K562 (cell line): ENCODE measurements at regions not wholly inside any gene's neighbourhood (a gene's known extent, or its start where the extent isn't known, plus 50 kb on each side); places are given as distances from the start of the nearest gene placed in this dataset.

Source experiments
- ATAC-seq: fragments of 200-7000 bp; cut with Tn5 transposase; 3 replicates; pipeline ENCODE4 v1.9.1; 2020; ENCODE audit warnings: moderate library complexity
- BruUV-seq: library from RNA; stranded (reverse); fragments of 400-500 nt; replicated peaks from 2 replicates; lab custom pipeline; 2021; lab: Mats Ljungman, UMichigan
- CTCF ChIA-PET: fragments of 300-600 bp; formaldehyde crosslinking; extraction: SDS; loops from one replicate; lab custom pipeline; 2021; ENCODE audit warnings: low intra/inter-chr PET ratio; lab: Yijun Ruan, JAX
- POLR2A ChIA-PET: fragments of 300-600, 350-650 bp; sonication (Branson Sonifier 250); formaldehyde crosslinking; extraction: SDS; loops from one replicate; lab custom pipeline; 2021; ENCODE audit warnings: antibody characterized with exemption, inconsistent platforms; lab: Yijun Ruan, JAX
- DNase-seq, 4 experiments: peaks; one replicate each; pipeline versions ENCODE4 v3.0.0 to v3.0.0-alpha.2; 2011 to 2018; ENCODE audit warnings: low spot score in 3 of 4, mixed read lengths in 3 of 4; ENCODE audit errors: extremely low read depth in 1 of 4
- FAIRE-seq: peaks from 2 replicates; lab custom pipeline; 2011; peaks lifted over from hg19 to GRCh38; lab: Jason Lieb, UNC
- H2AFZ ChIP-seq: 2 replicates; pipeline ENCODE4 v1.6.0; 2011; ENCODE audit warnings: low read depth, low read length, control low read depth, inconsistent platforms
- H3K27ac ChIP-seq: fragments of 200-600 bp; 3 replicates; pipeline ENCODE4 v1.8.0; 2011; ENCODE audit warnings: low read depth, mild to moderate bottlenecking, control low read depth, inconsistent platforms, low read length, moderate library complexity, mixed read lengths; ENCODE audit errors: extremely low read depth
- H3K27me3 ChIP-seq, 2 experiments: fragments of 300-600 bp in 1 of 2; 2 replicates in 1 of 2; 3 replicates in 1 of 2; pipeline versions ENCODE4 v1.6.0 to v1.8.0; 2011; ENCODE audit warnings: inconsistent platforms in 2 of 2, low read length in 2 of 2, mild to moderate bottlenecking in 1 of 2, mixed read lengths in 1 of 2, moderate library complexity in 1 of 2; ENCODE audit not compliant: control insufficient read depth in 2 of 2, insufficient read depth in 2 of 2
- H3K36me3 ChIP-seq: fragments of 300-600 bp; 3 replicates; pipeline ENCODE4 v1.8.0; 2011; ENCODE audit warnings: mild to moderate bottlenecking, low read length, inconsistent platforms; ENCODE audit not compliant: control insufficient read depth, insufficient read depth
- H3K4me1 ChIP-seq, 2 experiments: fragments of 200-600 bp in 1 of 2; replicated peaks in 1 of 2; 2 replicates in 1 of 2; 3 replicates in 1 of 2; pipeline versions ENCODE4 v1.5.1 to v1.8.0; 2011; ENCODE audit warnings: inconsistent platforms in 2 of 2, low read length in 2 of 2, mild to moderate bottlenecking in 1 of 2, mixed read lengths in 1 of 2, moderate library complexity in 1 of 2; ENCODE audit not compliant: control insufficient read depth in 2 of 2, insufficient read depth in 2 of 2
- H3K4me2 ChIP-seq: 2 replicates; pipeline ENCODE4 v1.6.1; 2011; ENCODE audit warnings: low read length, control low read depth, inconsistent platforms, mixed read lengths; ENCODE audit not compliant: insufficient read depth
- H3K4me3 ChIP-seq: fragments of 200-600 bp; sonication (generic), shearing (Covaris generic); 2 replicates; pipeline ENCODE4 v1.5.1; 2016; ENCODE audit warnings: control low read depth, inconsistent platforms
- H3K79me2 ChIP-seq: fragments of 200-600 bp; 3 replicates; pipeline ENCODE4 v1.8.0; 2011; ENCODE audit warnings: low read length, inconsistent platforms; ENCODE audit not compliant: control insufficient read depth, insufficient read depth
- H3K9ac ChIP-seq, 2 experiments: 2 replicates each; pipeline versions ENCODE4 v1.6.0 to v1.6.1; 2011; ENCODE audit warnings: low read depth in 2 of 2, low read length in 2 of 2, control low read depth in 1 of 2, inconsistent platforms in 1 of 2, mild to moderate bottlenecking in 1 of 2, mixed read lengths in 1 of 2; ENCODE audit not compliant: insufficient read depth in 1 of 2
- H3K9me1 ChIP-seq: one replicate; pipeline ENCODE4 v1.6.0; 2011; ENCODE audit warnings: inconsistent platforms, mild to moderate bottlenecking, low read length, moderate library complexity; ENCODE audit not compliant: control insufficient read depth, insufficient read depth
- H3K9me3 ChIP-seq: replicated peaks from 2 replicates; pipeline ENCODE4 v1.5.1; 2011; ENCODE audit warnings: low read depth, low read length, inconsistent platforms; ENCODE audit not compliant: control insufficient read depth, insufficient read depth
- H4K20me1 ChIP-seq: replicated peaks from 2 replicates; pipeline ENCODE4 v1.6.1; 2011; ENCODE audit warnings: low read length, inconsistent platforms, mixed read lengths; ENCODE audit not compliant: control insufficient read depth, insufficient read depth
- MEIS2 ChIP-seq: fragments of 450-650 bp; IDR thresholded peaks from 2 replicates; pipeline ENCODE4 v1.6.1; 2014; ENCODE audit warnings: mild to moderate bottlenecking; ENCODE audit not compliant: partially characterized antibody
- NCOA1 ChIP-seq: fragments of 450-650 bp; IDR thresholded peaks from 2 replicates; pipeline ENCODE4 v1.6.1; 2016; ENCODE audit warnings: low read depth
- SAFB2 ChIP-seq: fragments of 200-400 bp; formaldehyde crosslinking; IDR thresholded peaks from 2 replicates; pipeline ENCODE4 v1.6.1; 2018; ENCODE audit warnings: borderline replicate concordance, low read length, low read depth, moderate library complexity; ENCODE audit not compliant: severe bottlenecking
- TAF1 ChIP-seq: IDR thresholded peaks from 2 replicates; pipeline ENCODE4 v1.6.1; 2011; ENCODE audit warnings: mild to moderate bottlenecking, low read length, moderate library complexity; ENCODE audit not compliant: insufficient read depth, control insufficient read depth, severe bottlenecking; ENCODE audit errors: extremely low read depth
- ZNF316 ChIP-seq: fragments of 450-650 bp; IDR thresholded peaks from 2 replicates; pipeline ENCODE4 v1.6.1; 2016
- WGBS: fragments of 100-300 bp; shearing (Covaris generic); methylation state at CpG from one replicate; pipeline ENCODE4 v1.1.6; 2016; ENCODE audit warnings: low coverage, mixed read lengths; ENCODE audit not compliant: insufficient coverage; ENCODE audit errors: missing lambda C conversion rate; 5-methylcytosine and 5-hydroxymethylcytosine counted together
- in situ Hi-C: fragments of 300-500 bp; cut with MboI; formaldehyde crosslinking; loops from 4 replicates; pipeline ENCODE4 v1.15.0; 2018; ENCODE audit warnings: inconsistent platforms, mixed read lengths
- intact Hi-C: fragments of 100-400 bp; cut with micrococcal nuclease; formaldehyde crosslinking; loops from 2 replicates; pipeline ENCODE4 v1.14.2; 2022
- TF ChIP-seq, protein P1 (sequence below): fragments of 450-650 bp; IDR thresholded peaks from 2 replicates; pipeline ENCODE4 v1.6.1; 2017; ENCODE audit warnings: antibody characterized with exemption, mild to moderate bottlenecking
- TF ChIP-seq, protein P2 (sequence below): fragments of 250-450 bp; sonication (Bioruptor Pico); IDR thresholded peaks from 2 replicates; pipeline ENCODE4 v1.6.1; 2021; ENCODE audit warnings: mild to moderate bottlenecking
- TF ChIP-seq, protein P3 (sequence below), 2 experiments: fragments of 450-650 bp; formaldehyde crosslinking in 1 of 2; IDR thresholded peaks; 2 replicates each; pipeline versions ENCODE4 v1.4.0 to v1.6.1; 2014 to 2020; ENCODE audit warnings: mild to moderate bottlenecking in 2 of 2, borderline replicate concordance in 1 of 2, low read depth in 1 of 2

DNA sequence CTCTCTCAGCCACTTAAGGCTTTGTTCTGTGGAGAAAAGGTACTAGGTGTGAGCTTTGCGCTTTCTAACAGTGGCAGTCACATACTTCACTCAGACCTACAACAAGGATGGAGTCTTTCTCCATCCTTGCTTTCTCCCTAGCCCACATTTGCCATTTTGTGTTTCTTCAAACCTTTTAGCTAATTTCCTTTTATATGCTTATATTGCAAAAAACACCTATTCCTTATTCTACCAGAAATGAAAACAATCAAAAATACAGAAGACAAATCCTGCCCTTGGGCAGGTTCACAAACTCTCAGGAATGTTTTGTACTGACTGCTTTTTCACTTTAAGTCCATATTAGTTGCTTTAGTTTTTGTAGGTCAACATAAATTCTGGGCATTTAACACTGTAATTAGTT lies 914.2 kb downstream of the SQOR start:
- Histone ChIP-seq H3K27ac (no peak overlapping the region), H3K4me3 (no peak overlapping the region), H3K9ac (no peak overlapping the region), H3K79me2 (no peaks in the 10 kb centered on the region), H3K4me1 (no peaks in the 10 kb centered on the region), H3K36me3 (no peaks in the 10 kb centered on the region), H4K20me1 (no peaks in the 10 kb centered on the region), H3K9me1 (no peaks in the 10 kb centered on the region), H3K9me3 (no peaks in the 10 kb centered on the region), H3K27me3 (no peaks in the 10 kb centered on the region), H3K4me2 (no peak overlapping the region), H2AFZ (no peak overlapping the region)
- in situ Hi-C loops (no loop called here), intact Hi-C loops (no loop called here)
- 11% methylated on average over 1 of the region's 1 CpG for whole genome bisulfite sequencing
- TF ChIP-seq MEIS2 = no peak
- TF ChIP-seq, protein P1, sequence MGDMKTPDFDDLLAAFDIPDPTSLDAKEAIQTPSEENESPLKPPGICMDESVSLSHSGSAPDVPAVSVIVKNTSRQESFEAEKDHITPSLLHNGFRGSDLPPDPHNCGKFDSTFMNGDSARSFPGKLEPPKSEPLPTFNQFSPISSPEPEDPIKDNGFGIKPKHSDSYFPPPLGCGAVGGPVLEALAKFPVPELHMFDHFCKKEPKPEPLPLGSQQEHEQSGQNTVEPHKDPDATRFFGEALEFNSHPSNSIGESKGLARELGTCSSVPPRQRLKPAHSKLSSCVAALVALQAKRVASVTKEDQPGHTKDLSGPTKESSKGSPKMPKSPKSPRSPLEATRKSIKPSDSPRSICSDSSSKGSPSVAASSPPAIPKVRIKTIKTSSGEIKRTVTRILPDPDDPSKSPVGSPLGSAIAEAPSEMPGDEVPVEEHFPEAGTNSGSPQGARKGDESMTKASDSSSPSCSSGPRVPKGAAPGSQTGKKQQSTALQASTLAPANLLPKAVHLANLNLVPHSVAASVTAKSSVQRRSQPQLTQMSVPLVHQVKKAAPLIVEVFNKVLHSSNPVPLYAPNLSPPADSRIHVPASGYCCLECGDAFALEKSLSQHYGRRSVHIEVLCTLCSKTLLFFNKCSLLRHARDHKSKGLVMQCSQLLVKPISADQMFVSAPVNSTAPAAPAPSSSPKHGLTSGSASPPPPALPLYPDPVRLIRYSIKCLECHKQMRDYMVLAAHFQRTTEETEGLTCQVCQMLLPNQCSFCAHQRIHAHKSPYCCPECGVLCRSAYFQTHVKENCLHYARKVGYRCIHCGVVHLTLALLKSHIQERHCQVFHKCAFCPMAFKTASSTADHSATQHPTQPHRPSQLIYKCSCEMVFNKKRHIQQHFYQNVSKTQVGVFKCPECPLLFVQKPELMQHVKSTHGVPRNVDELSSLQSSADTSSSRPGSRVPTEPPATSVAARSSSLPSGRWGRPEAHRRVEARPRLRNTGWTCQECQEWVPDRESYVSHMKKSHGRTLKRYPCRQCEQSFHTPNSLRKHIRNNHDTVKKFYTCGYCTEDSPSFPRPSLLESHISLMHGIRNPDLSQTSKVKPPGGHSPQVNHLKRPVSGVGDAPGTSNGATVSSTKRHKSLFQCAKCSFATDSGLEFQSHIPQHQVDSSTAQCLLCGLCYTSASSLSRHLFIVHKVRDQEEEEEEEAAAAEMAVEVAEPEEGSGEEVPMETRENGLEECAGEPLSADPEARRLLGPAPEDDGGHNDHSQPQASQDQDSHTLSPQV = no peak
- TF ChIP-seq ZNF316 = peak; percentile 18; the same call in 1 of the 2 replicates
- no peak for TF ChIP-seq SAFB2
- TF ChIP-seq, protein P2, sequence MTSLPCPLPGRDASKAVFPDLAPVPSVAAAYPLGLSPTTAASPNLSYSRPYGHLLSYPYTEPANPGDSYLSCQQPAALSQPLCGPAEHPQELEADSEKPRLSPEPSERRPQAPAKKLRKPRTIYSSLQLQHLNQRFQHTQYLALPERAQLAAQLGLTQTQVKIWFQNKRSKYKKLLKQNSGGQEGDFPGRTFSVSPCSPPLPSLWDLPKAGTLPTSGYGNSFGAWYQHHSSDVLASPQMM (CRISPR knock-in tag) = no peak
- TF ChIP-seq NCOA1 = no peak
- TF ChIP-seq TAF1 = no peak
- TF ChIP-seq, protein P3, sequence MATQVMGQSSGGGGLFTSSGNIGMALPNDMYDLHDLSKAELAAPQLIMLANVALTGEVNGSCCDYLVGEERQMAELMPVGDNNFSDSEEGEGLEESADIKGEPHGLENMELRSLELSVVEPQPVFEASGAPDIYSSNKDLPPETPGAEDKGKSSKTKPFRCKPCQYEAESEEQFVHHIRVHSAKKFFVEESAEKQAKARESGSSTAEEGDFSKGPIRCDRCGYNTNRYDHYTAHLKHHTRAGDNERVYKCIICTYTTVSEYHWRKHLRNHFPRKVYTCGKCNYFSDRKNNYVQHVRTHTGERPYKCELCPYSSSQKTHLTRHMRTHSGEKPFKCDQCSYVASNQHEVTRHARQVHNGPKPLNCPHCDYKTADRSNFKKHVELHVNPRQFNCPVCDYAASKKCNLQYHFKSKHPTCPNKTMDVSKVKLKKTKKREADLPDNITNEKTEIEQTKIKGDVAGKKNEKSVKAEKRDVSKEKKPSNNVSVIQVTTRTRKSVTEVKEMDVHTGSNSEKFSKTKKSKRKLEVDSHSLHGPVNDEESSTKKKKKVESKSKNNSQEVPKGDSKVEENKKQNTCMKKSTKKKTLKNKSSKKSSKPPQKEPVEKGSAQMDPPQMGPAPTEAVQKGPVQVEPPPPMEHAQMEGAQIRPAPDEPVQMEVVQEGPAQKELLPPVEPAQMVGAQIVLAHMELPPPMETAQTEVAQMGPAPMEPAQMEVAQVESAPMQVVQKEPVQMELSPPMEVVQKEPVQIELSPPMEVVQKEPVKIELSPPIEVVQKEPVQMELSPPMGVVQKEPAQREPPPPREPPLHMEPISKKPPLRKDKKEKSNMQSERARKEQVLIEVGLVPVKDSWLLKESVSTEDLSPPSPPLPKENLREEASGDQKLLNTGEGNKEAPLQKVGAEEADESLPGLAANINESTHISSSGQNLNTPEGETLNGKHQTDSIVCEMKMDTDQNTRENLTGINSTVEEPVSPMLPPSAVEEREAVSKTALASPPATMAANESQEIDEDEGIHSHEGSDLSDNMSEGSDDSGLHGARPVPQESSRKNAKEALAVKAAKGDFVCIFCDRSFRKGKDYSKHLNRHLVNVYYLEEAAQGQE (IDR thresholded peaks at IDR 0.05; ENCODE audit: borderline replicate concordance) = no peak
- TF ChIP-seq, protein P3 (CRISPR knock-in tag; IDR thresholded peaks at IDR 0.05; ENCODE audit: low read depth) = no peak
- POLR2A ChIA-PET = no interaction called here
- no TSS peak for BruUV-seq
- DNase-seq (no peak), ATAC-seq (no peak), FAIRE-seq (no peak)
- CTCF ChIA-PET = no interaction called here
